IMR-90 (cell line): ENCODE measurements at regions not wholly inside any gene's neighbourhood (a gene's known extent, or its start where the extent isn't known, plus 50 kb on each side); places are given as distances from the start of the nearest gene placed in this dataset.

ENCODE experiments used
- BHLHE40 ChIP-seq: fragments of 150-350 bp; IDR thresholded peaks from 2 replicates; pipeline ENCODE4 v1.6.1; 2016; ENCODE audit warnings: mild to moderate bottlenecking, low read depth, low read length
- CTCF ChIP-seq: conservative IDR thresholded peaks from 2 replicates; pipeline ENCODE4 v1.5.1; 2012; ENCODE audit warnings: mild to moderate bottlenecking, low read depth, low read length, improper control_type of control experiment
- USF2 ChIP-seq: fragments of 150-350 bp; IDR thresholded peaks from 2 replicates; pipeline ENCODE4 v1.6.1; 2017; ENCODE audit warnings: mild to moderate bottlenecking, antibody characterized with exemption, low read length, low read depth

GRCh38 chr5:108696407-108696806 lies 51.3 kb upstream of the FER start:
- TF ChIP-seq BHLHE40 (no peak), CTCF (no peak), USF2 (no peak)
